K562 (cell line): ENCODE measurements at regions not wholly inside any gene's neighbourhood (a gene's known extent, or its start where the extent isn't known, plus 50 kb on each side); places are given as distances from the start of the nearest gene placed in this dataset.

Source experiments
- ATAC-seq: fragments of 200-7000 bp; cut with Tn5 transposase; 3 replicates; pipeline ENCODE4 v1.9.1; 2020; ENCODE audit warnings: moderate library complexity
- BruUV-seq: library from RNA; stranded (reverse); fragments of 400-500 nt; replicated peaks from 2 replicates; lab custom pipeline; 2021; lab: Mats Ljungman, UMichigan
- CTCF ChIA-PET: fragments of 300-600 bp; formaldehyde crosslinking; extraction: SDS; loops from one replicate; lab custom pipeline; 2021; ENCODE audit warnings: low intra/inter-chr PET ratio; lab: Yijun Ruan, JAX
- POLR2A ChIA-PET: fragments of 300-600, 350-650 bp; sonication (Branson Sonifier 250); formaldehyde crosslinking; extraction: SDS; loops from one replicate; lab custom pipeline; 2021; ENCODE audit warnings: antibody characterized with exemption, inconsistent platforms; lab: Yijun Ruan, JAX
- DNase-seq, 4 experiments: peaks; one replicate each; pipeline versions ENCODE4 v3.0.0 to v3.0.0-alpha.2; 2011 to 2018; ENCODE audit warnings: low spot score in 3 of 4, mixed read lengths in 3 of 4; ENCODE audit errors: extremely low read depth in 1 of 4
- FAIRE-seq: peaks from 2 replicates; lab custom pipeline; 2011; peaks lifted over from hg19 to GRCh38; lab: Jason Lieb, UNC
- H2AFZ ChIP-seq: 2 replicates; pipeline ENCODE4 v1.6.0; 2011; ENCODE audit warnings: low read depth, low read length, control low read depth, inconsistent platforms
- H3K27ac ChIP-seq: fragments of 200-600 bp; 3 replicates; pipeline ENCODE4 v1.8.0; 2011; ENCODE audit warnings: low read depth, mild to moderate bottlenecking, control low read depth, inconsistent platforms, low read length, moderate library complexity, mixed read lengths; ENCODE audit errors: extremely low read depth
- H3K27me3 ChIP-seq, 2 experiments: fragments of 300-600 bp in 1 of 2; 2 replicates in 1 of 2; 3 replicates in 1 of 2; pipeline versions ENCODE4 v1.6.0 to v1.8.0; 2011; ENCODE audit warnings: inconsistent platforms in 2 of 2, low read length in 2 of 2, mild to moderate bottlenecking in 1 of 2, mixed read lengths in 1 of 2, moderate library complexity in 1 of 2; ENCODE audit not compliant: control insufficient read depth in 2 of 2, insufficient read depth in 2 of 2
- H3K36me3 ChIP-seq: fragments of 300-600 bp; 3 replicates; pipeline ENCODE4 v1.8.0; 2011; ENCODE audit warnings: mild to moderate bottlenecking, low read length, inconsistent platforms; ENCODE audit not compliant: control insufficient read depth, insufficient read depth
- H3K4me1 ChIP-seq, 2 experiments: fragments of 200-600 bp in 1 of 2; replicated peaks in 1 of 2; 2 replicates in 1 of 2; 3 replicates in 1 of 2; pipeline versions ENCODE4 v1.5.1 to v1.8.0; 2011; ENCODE audit warnings: inconsistent platforms in 2 of 2, low read length in 2 of 2, mild to moderate bottlenecking in 1 of 2, mixed read lengths in 1 of 2, moderate library complexity in 1 of 2; ENCODE audit not compliant: control insufficient read depth in 2 of 2, insufficient read depth in 2 of 2
- H3K4me2 ChIP-seq: 2 replicates; pipeline ENCODE4 v1.6.1; 2011; ENCODE audit warnings: low read length, control low read depth, inconsistent platforms, mixed read lengths; ENCODE audit not compliant: insufficient read depth
- H3K4me3 ChIP-seq: fragments of 200-600 bp; sonication (generic), shearing (Covaris generic); 2 replicates; pipeline ENCODE4 v1.5.1; 2016; ENCODE audit warnings: control low read depth, inconsistent platforms
- H3K79me2 ChIP-seq: fragments of 200-600 bp; 3 replicates; pipeline ENCODE4 v1.8.0; 2011; ENCODE audit warnings: low read length, inconsistent platforms; ENCODE audit not compliant: control insufficient read depth, insufficient read depth
- H3K9ac ChIP-seq, 2 experiments: 2 replicates each; pipeline versions ENCODE4 v1.6.0 to v1.6.1; 2011; ENCODE audit warnings: low read depth in 2 of 2, low read length in 2 of 2, control low read depth in 1 of 2, inconsistent platforms in 1 of 2, mild to moderate bottlenecking in 1 of 2, mixed read lengths in 1 of 2; ENCODE audit not compliant: insufficient read depth in 1 of 2
- H3K9me1 ChIP-seq: one replicate; pipeline ENCODE4 v1.6.0; 2011; ENCODE audit warnings: inconsistent platforms, mild to moderate bottlenecking, low read length, moderate library complexity; ENCODE audit not compliant: control insufficient read depth, insufficient read depth
- H3K9me3 ChIP-seq: replicated peaks from 2 replicates; pipeline ENCODE4 v1.5.1; 2011; ENCODE audit warnings: low read depth, low read length, inconsistent platforms; ENCODE audit not compliant: control insufficient read depth, insufficient read depth
- H4K20me1 ChIP-seq: replicated peaks from 2 replicates; pipeline ENCODE4 v1.6.1; 2011; ENCODE audit warnings: low read length, inconsistent platforms, mixed read lengths; ENCODE audit not compliant: control insufficient read depth, insufficient read depth
- CC2D1A ChIP-seq: fragments of 450-650 bp; IDR thresholded peaks from 2 replicates; pipeline ENCODE4 v1.6.1; 2017; ENCODE audit warnings: mild to moderate bottlenecking
- CREB3 ChIP-seq: fragments of 450-650 bp; conservative IDR thresholded peaks from 2 replicates; pipeline ENCODE4 v1.6.1; 2016; ENCODE audit warnings: missing genetic modification characterization, low read depth, mild to moderate bottlenecking, missing compliant biosample characterization, moderate library complexity
- ELF1 ChIP-seq: fragments of 200-800 bp; sonication (Bioruptor generic); IDR thresholded peaks from 2 replicates; pipeline ENCODE4 v1.6.1; 2016; ENCODE audit warnings: missing genetic modification characterization, missing compliant biosample characterization
- FOSL1 ChIP-seq: fragments of 200-800 bp; sonication (Bioruptor generic); conservative IDR thresholded peaks from 2 replicates; pipeline ENCODE4 v1.6.1; 2016; ENCODE audit warnings: missing genetic modification characterization, missing compliant biosample characterization
- PPARD ChIP-seq: fragments of 250-450 bp; sonication (Bioruptor Pico); IDR thresholded peaks from 2 replicates; pipeline ENCODE4 v1.8.0; 2022; ENCODE audit warnings: inconsistent platforms, mild to moderate bottlenecking, moderate library complexity
- SIN3A ChIP-seq, 2 experiments: fragments of 150-350 bp in 1 of 2; IDR thresholded peaks; 2 replicates each; pipeline ENCODE4 v1.6.1; 2011 to 2016; ENCODE audit warnings: borderline replicate concordance in 2 of 2, low read depth in 2 of 2, low read length in 2 of 2, mild to moderate bottlenecking in 2 of 2, moderate library complexity in 2 of 2; ENCODE audit not compliant: control insufficient read depth in 1 of 2
- ZNF449 ChIP-seq: fragments of 250-450 bp; sonication (Bioruptor Pico); IDR thresholded peaks from 2 replicates; pipeline ENCODE4 v1.8.0; 2022; ENCODE audit warnings: moderate library complexity, mild to moderate bottlenecking, inconsistent platforms
- in situ Hi-C: fragments of 300-500 bp; cut with MboI; formaldehyde crosslinking; loops from 4 replicates; pipeline ENCODE4 v1.15.0; 2018; ENCODE audit warnings: inconsistent platforms, mixed read lengths
- intact Hi-C: fragments of 100-400 bp; cut with micrococcal nuclease; formaldehyde crosslinking; loops from 2 replicates; pipeline ENCODE4 v1.14.2; 2022

GRCh38 chr16:74190292-74190691 lies 106.3 kb upstream of the PSMD7 start:
- intact Hi-C loops (no loop called here), in situ Hi-C loops (no loop called here)
- Histone ChIP-seq H3K79me2 (no peaks in the 10 kb centered on the region), H3K4me2 (no peak overlapping the region), H3K9me1 (no peaks in the 10 kb centered on the region), H3K27me3 (no peaks in the 10 kb centered on the region), H3K4me3 (no peak overlapping the region), H3K9ac (no peak overlapping the region), H2AFZ (no peak overlapping the region), H3K36me3 (no peaks in the 10 kb centered on the region), H3K4me1 (no peaks in the 10 kb centered on the region), H3K9me3 (no peaks in the 10 kb centered on the region), H3K27ac (no peak overlapping the region), H4K20me1 (no peaks in the 10 kb centered on the region)
- TF ChIP-seq ELF1 (tag), result no peak
- no peak for TF ChIP-seq ZNF449 (CRISPR knock-in tag)
- no peak for TF ChIP-seq SIN3A (IDR thresholded peaks at IDR 0.05; ENCODE audit: borderline replicate concordance in 2 of 2, control insufficient read depth in 1 of 2, low read depth in 2 of 2, low read length in 2 of 2)
- no peak for TF ChIP-seq CC2D1A
- no peak for TF ChIP-seq CREB3 (tag)
- no peak for TF ChIP-seq PPARD (CRISPR knock-in tag)
- TF ChIP-seq FOSL1 (tag), result no peak
- no peak for DNase-seq
- no TSS peak for BruUV-seq
- CTCF ChIA-PET, result no interaction called here
- POLR2A ChIA-PET, result interaction anchor here (0.6 to 1.3 kb wide), 2 partner anchors 13 to 570 kb away, joined by 3 to 4 read pairs; no protein-coding TSS in a partner anchor
- ATAC-seq, result no peak
- no peak for FAIRE-seq
